ENCODE measurements at regions not wholly inside any gene's neighbourhood (a gene's known extent, or its start where the extent isn't known, plus 50 kb on each side); places are given as distances from the start of the nearest gene placed in this dataset.
A peak's percentile ranks its signal among the peaks of the same experiment; 100 is the strongest.
"Not testable (repeated sequence)": the region's sequence is repeated elsewhere in the genome, so short reads cannot be mapped to it uniquely, and the experiment has no call there.

- no peak for DNase-seq (ENCODE audit: low read depth)
Measured at GRCh38 chr1:165147799-165148198, 208.7 kb downstream of the LMX1A start.

DNA sequence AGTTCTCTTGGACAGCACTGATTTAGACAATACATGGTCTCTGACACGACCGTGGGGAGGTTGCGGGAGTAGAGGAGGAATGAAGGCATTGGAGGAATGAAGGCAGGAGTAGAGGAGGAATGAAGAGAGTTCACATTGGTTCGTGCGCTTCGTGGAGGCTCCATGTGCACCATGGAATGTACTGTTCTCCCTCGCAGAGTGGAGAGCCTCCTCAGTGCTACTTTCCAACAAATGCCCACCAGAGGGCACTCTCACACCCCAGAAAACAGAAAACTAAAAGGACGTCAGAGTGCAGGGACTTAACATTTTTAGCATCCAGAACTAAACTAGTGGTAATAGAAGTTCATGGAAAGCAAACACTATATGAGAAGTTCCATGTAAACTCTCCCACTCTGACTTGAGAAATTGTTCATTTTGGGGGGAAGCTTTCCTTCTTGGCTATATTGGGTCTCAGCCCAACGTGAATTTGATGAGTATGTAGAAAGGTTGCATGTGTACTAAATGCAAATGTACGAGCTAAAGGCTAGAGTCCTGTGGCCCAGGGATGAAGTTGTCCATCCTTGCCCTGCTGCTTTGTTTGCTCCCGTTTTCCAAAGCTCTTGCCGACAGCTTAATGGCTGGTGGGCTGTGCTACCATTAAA lies 211.6 kb downstream of the LMX1A start:
- DNase-seq (ENCODE audit: low read depth): peak; percentile 1

- DNase-seq (ENCODE audit: low read depth): no peak
Measured at GRCh38 chr1:165143437-165144065, 213.0 kb downstream of the LMX1A start.

GRCh38 chr1:165138960-165139359 lies 217.6 kb downstream of the LMX1A start:
- DNase-seq (ENCODE audit: low read depth): no peak

- DNase-seq (ENCODE audit: low read depth): no peak
Measured at GRCh38 chr1:165137551-165138316, 218.8 kb downstream of the LMX1A start.

GRCh38 chr1:165134431-165134830 lies 222.1 kb downstream of the LMX1A start:
- DNase-seq (ENCODE audit: low read depth): no peak

GRCh38 chr1:165129568-165130164 lies 226.8 kb downstream of the LMX1A start:
- DNase-seq (ENCODE audit: low read depth): no peak

DNA sequence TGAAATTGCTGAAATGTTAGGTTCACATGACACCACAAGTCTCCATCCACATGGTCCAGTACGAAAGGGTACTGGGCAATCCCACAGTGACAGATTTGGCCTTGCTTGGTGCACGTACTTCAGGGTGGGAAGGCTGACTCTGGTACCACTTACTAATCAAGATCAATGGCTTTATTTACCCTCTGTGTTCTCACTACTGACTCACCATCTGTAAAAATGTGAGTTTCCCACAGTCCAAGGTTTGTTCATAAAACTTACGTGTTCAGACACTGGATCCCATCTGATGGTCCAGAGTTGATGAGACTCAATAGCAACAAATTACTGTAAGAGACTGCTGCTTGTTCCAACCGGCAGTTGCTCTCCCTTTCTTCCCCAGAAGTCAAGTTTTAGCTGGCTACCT lies 231.7 kb downstream of the LMX1A start:
- DNase-seq (ENCODE audit: low read depth): no peak

DNA sequence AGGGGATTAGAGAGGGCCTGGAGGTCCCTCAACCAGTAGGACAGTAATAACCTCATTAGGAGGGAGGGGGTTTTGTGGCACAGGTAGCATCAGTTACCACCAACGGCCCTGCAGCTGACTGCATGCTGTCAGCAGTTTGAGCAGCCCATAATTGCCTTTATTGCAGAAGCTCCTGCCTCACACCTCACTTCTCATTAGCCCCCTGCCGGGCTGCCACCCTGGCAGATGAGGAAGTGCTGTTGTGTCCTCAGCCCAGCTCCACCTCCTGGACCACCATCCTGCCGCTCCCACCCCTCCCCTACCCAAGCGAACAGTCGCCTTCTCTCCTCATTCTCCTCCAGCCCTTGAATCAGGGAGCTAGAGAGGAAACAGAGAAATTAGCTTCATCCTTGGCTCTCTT lies 237.4 kb downstream of the LMX1A start:
- DNase-seq (ENCODE audit: low read depth): no peak

DNA sequence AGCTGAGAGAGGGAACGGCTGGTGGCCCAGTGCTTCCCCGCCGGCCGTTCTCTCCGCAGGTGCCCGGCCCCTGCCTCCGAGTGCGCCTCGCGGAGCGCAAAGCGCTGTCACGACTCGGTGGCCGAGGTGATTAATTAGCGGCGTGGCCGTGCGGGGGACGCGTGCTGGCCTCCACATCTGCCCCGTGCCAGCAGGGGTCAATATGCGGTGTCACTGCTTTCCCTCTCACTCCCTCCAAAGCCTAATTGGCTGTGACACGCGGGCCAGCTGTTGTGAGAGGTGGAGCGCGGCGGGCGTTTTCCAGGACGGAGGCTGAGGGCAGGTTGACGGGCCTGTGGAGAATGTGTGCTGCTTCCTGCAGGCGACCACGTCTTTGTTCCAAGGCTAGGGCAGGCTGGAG lies 239.0 kb downstream of the LMX1A start:
- DNase-seq (ENCODE audit: low read depth): no peak

DNA sequence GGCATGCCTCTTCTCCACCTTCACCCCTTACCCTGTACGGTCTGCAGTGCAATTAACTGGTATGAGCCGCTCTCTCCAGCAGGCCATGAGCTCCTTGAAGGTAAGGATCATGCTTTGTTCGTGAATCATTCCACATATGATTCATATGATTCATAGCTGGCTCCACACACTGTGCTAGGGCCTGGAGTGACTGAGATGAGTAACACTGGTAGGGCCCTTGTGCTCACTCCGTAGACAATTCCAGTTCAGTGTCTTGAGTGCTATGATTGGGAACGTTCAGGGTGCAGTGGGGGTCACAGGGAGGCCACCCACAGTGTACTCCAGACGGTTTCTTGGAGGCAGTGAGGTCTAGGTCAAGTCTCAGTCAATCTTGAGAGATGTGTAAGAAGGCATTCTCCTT lies 239.8 kb downstream of the LMX1A start:
- no peak for DNase-seq (ENCODE audit: low read depth)

- DNase-seq (ENCODE audit: low read depth): no peak
Measured at GRCh38 chr1:165116171-165116570, 240.3 kb downstream of the LMX1A start.

DNA sequence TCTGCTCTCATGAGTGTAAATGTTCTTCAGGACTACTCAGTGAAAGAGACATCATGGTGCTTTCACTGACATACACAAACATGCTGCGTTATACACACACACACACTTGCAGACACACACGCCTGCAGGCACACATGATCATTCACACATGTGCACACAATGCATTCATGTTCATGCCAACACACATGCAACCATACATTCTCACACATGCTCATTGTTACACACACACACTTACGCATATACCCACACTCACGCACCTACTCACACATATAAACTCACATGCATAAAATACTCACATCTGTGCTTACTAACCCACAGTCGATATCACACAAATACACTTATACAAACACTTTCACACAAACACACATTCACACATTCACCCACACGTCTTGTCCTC lies 241.6 kb downstream of the LMX1A start:
- DNase-seq (ENCODE audit: low read depth): no peak

- DNase-seq (ENCODE audit: low read depth): no peak
Measured at GRCh38 chr1:165114022-165114888, 242.3 kb downstream of the LMX1A start.

GRCh38 chr1:165112260-165112659 lies 244.3 kb downstream of the LMX1A start:
- no peak for DNase-seq (ENCODE audit: low read depth)

GRCh38 chr1:165109013-165109412 lies 247.5 kb downstream of the LMX1A start:
- DNase-seq (ENCODE audit: low read depth): no peak

DNA sequence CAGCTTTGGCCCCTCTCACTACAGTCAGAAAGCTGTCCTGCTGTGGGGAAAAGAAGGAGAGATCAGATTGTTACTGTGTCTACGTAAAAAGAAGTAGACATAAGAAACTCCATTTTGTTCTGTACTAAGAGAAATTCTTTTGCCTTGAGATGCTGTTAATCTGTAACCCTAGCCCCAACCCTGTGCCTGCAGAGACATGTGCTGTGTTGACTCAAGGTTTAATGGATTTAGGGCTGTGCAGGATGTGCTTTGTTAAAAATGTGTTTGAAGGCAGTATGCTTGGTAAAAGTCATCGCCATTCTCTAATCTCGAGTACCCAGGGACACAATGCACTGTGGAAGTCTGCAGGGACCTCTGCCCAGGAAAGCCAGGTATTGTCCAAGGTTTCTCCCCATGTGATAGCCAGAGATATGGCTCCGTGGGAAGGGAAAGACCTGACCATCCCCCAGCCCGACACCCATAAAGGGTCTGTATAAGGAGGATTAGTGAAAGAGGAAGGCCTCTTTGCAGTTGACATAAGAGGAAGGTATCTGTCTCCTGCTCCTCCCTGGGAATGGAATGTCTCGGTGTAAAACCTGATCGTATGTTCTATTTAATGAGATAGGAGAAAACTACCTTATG lies 263.9 kb downstream of the LMX1A start:
- not testable (repeated sequence) for DNase-seq (ENCODE audit: low read depth)

DNA sequence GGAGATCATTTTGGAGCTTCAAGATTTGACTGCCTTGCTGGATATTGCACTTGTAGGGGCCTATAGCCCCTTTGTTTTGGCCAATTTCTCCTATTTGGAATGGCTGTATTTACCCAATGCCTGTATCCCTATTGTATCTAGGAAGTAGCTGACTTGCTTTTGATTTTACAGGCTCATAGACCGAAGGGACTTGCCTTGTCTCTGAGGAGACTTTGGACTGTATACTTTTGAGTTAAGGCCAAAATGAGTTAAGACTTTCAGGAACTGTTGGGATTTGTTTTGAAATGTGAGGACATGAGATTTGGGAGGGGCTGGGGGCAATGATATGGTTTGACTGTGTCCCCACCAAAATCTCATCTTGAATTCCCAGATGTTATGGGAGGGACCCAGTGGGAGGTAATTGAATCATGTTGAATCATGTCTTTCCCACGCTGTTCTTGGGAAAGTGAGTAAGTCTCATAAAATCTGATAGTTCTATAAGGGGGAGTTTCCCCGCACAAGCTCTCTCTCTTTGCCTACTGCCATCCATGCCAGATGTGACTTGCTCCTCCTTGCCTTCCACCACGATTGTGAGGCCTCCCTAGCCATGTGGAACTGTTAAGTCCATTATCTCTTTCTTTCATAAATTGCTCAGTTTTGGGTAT lies 276.1 kb downstream of the LMX1A start:
- no peak for DNase-seq (ENCODE audit: low read depth)

GRCh38 chr1:165078391-165078790 lies 278.1 kb downstream of the LMX1A start:
- DNase-seq (ENCODE audit: low read depth): no peak

DNA sequence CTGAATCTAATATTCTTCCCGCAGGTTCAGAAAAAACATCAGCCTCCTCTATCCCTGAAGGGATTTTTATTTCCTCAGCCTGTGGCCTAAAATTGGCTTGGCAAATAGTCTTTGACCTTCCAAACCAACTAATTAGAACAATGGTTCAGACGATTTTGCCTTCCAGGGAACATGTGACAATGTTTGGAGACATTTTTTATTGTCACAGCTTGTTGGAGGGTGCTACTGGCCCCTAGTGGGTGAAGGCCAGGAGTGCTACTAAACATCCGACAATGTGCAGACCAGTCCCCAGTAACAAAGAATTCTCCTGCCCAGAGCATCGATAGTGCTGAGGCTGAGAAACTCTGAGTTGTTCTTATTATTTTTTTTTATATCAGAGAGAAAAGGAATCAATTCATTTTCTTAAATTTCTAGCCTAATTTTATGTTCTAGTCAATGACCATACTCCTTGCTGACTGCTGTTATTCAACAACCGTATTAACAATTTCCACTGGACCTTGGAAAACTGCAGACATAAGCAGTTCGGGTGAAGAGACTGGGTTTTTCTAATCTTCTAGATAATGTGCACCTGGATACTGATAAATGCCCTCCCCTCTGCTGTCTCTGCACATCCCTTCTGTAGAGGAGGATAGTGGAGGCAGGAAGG lies 280.7 kb downstream of the LMX1A start:
- DNase-seq (ENCODE audit: low read depth): no peak

Measured in stimulated activated CD8-positive, alpha-beta memory T cell treated with anti-CD3 and anti-CD28 coated beads, Interleukin-15, amount 100 ng/mL, for 1 hour (primary cell).